HG02970 (cell line): ENCODE measurements at regions not wholly inside any gene's neighbourhood (a gene's known extent, or its start where the extent isn't known, plus 50 kb on each side); places are given as distances from the start of the nearest gene placed in this dataset.

Experiments used
- ATAC-seq: cut with Tn5 transposase; IDR thresholded peaks from one replicate; pipeline ENCODE4 v1.9.1; 2021; ENCODE audit warnings: mild to moderate bottlenecking, moderate library complexity, moderate number of reproducible peaks; ENCODE audit not compliant: unreplicated experiment, low FRiP score

- no peak for ATAC-seq
Observed at GRCh38 chr4:175504318-175504717, 307.7 kb downstream of the GPM6A start.

- ATAC-seq: no peak
Observed at GRCh38 chr4:175509320-175509719, 302.7 kb downstream of the GPM6A start.

GRCh38 chr4:175511861-175512260, 300.2 kb downstream of the GPM6A start:
- ATAC-seq: no peak

GRCh38 chr4:175514174-175514573, 297.9 kb downstream of the GPM6A start:
- no peak for ATAC-seq

- no peak for ATAC-seq
Observed at GRCh38 chr4:175530655-175531054, 281.4 kb downstream of the GPM6A start.

GRCh38 chr4:175531405-175532091, 280.5 kb downstream of the GPM6A start:
- ATAC-seq: no peak

- no peak for ATAC-seq
Observed at GRCh38 chr4:175536852-175537453, 275.1 kb downstream of the GPM6A start.

- ATAC-seq: no peak
Observed at GRCh38 chr4:175539498-175539897, 272.6 kb downstream of the GPM6A start.

GRCh38 chr4:175540151-175540550, 271.9 kb downstream of the GPM6A start:
- no peak for ATAC-seq

GRCh38 chr4:175540732-175541131, 271.3 kb downstream of the GPM6A start:
- no peak for ATAC-seq

GRCh38 chr4:175542786-175543185, 269.3 kb downstream of the GPM6A start:
- ATAC-seq: no peak

GRCh38 chr4:175559126-175559525, 252.9 kb downstream of the GPM6A start:
- ATAC-seq: no peak

GRCh38 chr4:175559526-175559925, 252.5 kb downstream of the GPM6A start:
- no peak for ATAC-seq

- no peak for ATAC-seq
Observed at GRCh38 chr4:175560604-175561003, 251.5 kb downstream of the GPM6A start.

GRCh38 chr4:175561696-175562095, 250.4 kb downstream of the GPM6A start:
- ATAC-seq: no peak

- no peak for ATAC-seq
Observed at GRCh38 chr4:175562111-175562510, 250.0 kb downstream of the GPM6A start.

GRCh38 chr4:175562542-175562941, 249.5 kb downstream of the GPM6A start:
- no peak for ATAC-seq
